Mesothelial cell of epicardium (in vitro differentiated cells): ENCODE measurements at regions not wholly inside any gene's neighbourhood (a gene's known extent, or its start where the extent isn't known, plus 50 kb on each side); places are given as distances from the start of the nearest gene placed in this dataset.

ENCODE experiments used
- DNase-seq, 2 experiments: peaks; one replicate each; pipeline ENCODE4 v3.0.0; 2021; ENCODE audit warnings: low spot score in 2 of 2; ENCODE audit not compliant: unreplicated experiment in 2 of 2
- H3K27ac Mint-ChIP-seq: 2 replicates; pipeline ENCODE4 v1.8.0; 2021; ENCODE audit warnings: mixed read lengths
- H3K27me3 Mint-ChIP-seq: 2 replicates; pipeline ENCODE4 v1.8.0; 2021; ENCODE audit warnings: low read depth, mixed read lengths
- H3K36me3 Mint-ChIP-seq: 2 replicates; pipeline ENCODE4 v1.8.0; 2021; ENCODE audit warnings: mixed read lengths
- H3K4me1 Mint-ChIP-seq: 2 replicates; pipeline ENCODE4 v1.8.0; 2021; ENCODE audit warnings: mixed read lengths
- H3K4me3 Mint-ChIP-seq: 2 replicates; pipeline ENCODE4 v1.8.0; 2021; ENCODE audit warnings: mild to moderate bottlenecking, moderate library complexity, mixed read lengths
- H3K9me3 Mint-ChIP-seq: 2 replicates; pipeline ENCODE4 v1.8.0; 2021; ENCODE audit warnings: mixed read lengths
- CTCF ChIP-seq: fragments of 200-600 bp; sonication (generic); IDR thresholded peaks from one replicate; pipeline ENCODE4 v1.5.0; 2021; ENCODE audit warnings: antibody characterized with exemption; ENCODE audit not compliant: unreplicated experiment

GRCh38 chr1:60828944-60829343 lies 253.4 kb upstream of the NFIA start:
- DNase-seq = no peak
- H3K27me3 Mint-ChIP-seq = no peaks in the 10 kb centered on the region
- H3K4me3 Mint-ChIP-seq = no peak overlapping the region
- no peak for TF ChIP-seq CTCF
- H3K9me3 Mint-ChIP-seq = peaks cover 12% of the 10 kb centered on the region
- H3K36me3 Mint-ChIP-seq = peaks cover 2% of the 10 kb centered on the region
- H3K4me1 Mint-ChIP-seq = peaks cover 18% of the 10 kb centered on the region
- H3K27ac Mint-ChIP-seq = no peak overlapping the region

DNA sequence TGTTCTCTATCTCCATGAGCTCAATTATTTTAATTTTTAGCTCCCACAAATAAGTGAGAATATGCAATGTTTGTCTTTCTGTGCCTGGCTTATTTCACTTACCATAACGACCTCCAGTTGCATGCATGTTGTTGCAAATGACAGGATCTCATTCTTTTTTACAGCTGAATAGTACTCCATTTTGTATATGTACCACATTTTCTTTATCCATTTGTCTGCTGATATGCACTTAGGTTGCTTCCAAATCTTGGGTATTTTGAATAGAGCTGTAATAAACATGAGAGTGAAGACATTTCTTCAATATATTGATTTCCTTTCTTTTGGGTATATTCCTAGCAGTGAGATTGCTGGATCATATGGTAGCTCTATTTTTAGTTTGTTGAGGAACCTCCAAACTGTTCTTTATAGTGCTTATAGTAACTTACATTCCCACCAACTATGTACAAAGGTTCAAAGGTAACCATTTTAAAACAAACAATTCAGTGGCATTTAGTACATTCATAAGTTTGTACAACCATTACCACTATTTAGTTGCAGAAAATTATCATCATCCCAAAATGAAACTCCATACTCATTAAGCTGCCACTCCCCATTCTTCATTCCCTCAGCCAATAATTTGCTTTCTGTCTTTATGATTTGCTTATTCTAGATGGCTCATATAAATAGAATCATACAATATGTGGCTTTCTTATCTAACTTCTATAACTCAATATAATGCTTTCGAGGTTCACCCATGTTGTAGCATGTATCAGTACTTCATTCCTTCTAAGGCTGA lies 255.9 kb upstream of the NFIA start:
- no peak for TF ChIP-seq CTCF
- no peak overlapping the region for H3K27ac Mint-ChIP-seq
- H3K9me3 Mint-ChIP-seq = peaks cover 15% of the 10 kb centered on the region
- H3K27me3 Mint-ChIP-seq = no peaks in the 10 kb centered on the region
- peaks cover 2% of the 10 kb centered on the region for H3K36me3 Mint-ChIP-seq
- H3K4me3 Mint-ChIP-seq = no peak overlapping the region
- no peak for DNase-seq
- H3K4me1 Mint-ChIP-seq = peaks cover 20% of the 10 kb centered on the region

DNA sequence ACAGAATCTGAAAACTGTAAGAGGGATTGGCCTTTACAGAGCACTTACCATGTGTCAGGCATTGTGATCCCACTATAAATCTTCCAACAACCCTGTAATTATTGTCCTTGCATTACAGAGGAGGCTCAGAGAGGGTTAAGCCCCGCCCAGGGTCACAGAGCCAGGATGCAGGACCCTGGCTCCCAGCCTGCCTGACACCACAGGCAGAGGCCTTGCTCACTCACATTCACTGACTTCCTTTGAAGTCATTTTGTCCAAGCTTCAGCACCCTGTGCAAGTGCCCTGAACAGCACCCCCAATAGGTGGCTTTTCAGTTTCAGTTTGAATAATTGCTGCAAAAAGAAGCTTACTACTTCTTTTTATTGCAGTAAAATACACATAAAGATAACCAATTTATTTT lies 256.8 kb upstream of the NFIA start:
- DNase-seq = no peak
- peaks cover 20% of the 10 kb centered on the region for H3K4me1 Mint-ChIP-seq
- H3K9me3 Mint-ChIP-seq = peaks cover 24% of the 10 kb centered on the region
- H3K4me3 Mint-ChIP-seq = no peak overlapping the region
- no peak overlapping the region for H3K27ac Mint-ChIP-seq
- H3K27me3 Mint-ChIP-seq = no peaks in the 10 kb centered on the region
- H3K36me3 Mint-ChIP-seq = peaks cover 5% of the 10 kb centered on the region
- TF ChIP-seq CTCF = peak; percentile 12

- H3K4me1 Mint-ChIP-seq = peaks cover 20% of the 10 kb centered on the region
These were observed 259.2 kb upstream of the NFIA start for GRCh38 chr1:60823151-60823550.

DNA sequence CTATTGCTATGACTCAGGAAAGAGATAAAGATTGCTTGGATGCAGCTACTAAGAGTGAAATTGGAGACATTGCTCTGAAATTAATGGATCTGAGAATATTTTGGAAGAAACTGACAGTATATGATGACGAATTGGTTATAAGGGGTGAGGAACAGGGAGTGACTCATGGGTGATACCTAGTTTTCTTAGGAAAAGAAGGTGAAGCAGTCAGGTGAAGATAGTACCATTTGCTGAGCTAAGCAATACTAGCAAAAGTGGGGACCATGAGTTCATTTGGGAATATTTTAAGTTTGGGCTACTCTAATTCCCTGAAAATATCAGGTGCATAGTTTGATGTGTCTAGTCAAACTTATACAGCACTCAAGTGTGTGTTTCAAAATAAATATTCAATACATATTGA lies 260.1 kb upstream of the NFIA start:
- Mint-ChIP-seq H3K4me3 (no peak overlapping the region), H3K4me1 (peaks cover 20% of the 10 kb centered on the region), H3K9me3 (peaks cover 27% of the 10 kb centered on the region), H3K27ac (no peak overlapping the region), H3K27me3 (no peaks in the 10 kb centered on the region), H3K36me3 (peaks cover 3% of the 10 kb centered on the region)
- TF ChIP-seq CTCF = no peak
- DNase-seq = no peak

More at GRCh38 chr1:60823151-60823550, 259.2 kb upstream of the NFIA start:
- Mint-ChIP-seq H3K27me3 (no peaks in the 10 kb centered on the region), H3K27ac (peak overlapping the region; percentile 48), H3K4me3 (no peak overlapping the region), H3K36me3 (peaks cover 5% of the 10 kb centered on the region), H3K9me3 (peaks cover 27% of the 10 kb centered on the region)
- no peak for DNase-seq
- no peak for TF ChIP-seq CTCF

DNA sequence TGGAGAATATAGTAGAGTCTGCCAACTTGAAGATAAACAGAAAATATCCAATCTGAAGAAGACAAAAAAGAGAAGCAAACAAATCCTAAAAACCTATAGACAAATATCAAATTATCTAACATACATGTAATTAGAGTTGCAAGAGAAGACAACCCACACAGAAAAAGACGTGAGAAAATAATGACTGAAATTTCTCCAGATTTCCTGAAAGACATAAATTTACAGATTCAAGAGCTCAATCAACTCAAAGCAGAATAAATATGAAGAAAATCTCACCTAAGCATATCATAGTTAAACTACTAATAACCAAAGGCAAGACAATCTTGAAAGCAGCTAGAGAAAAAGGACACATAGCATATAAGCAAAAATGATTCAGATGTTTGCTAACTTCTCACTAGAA lies 261.2 kb upstream of the NFIA start:
- peaks cover 3% of the 10 kb centered on the region for H3K36me3 Mint-ChIP-seq

More for the DNA sequence above, 261.2 kb upstream of the NFIA start:
- no peak overlapping the region for H3K4me3 Mint-ChIP-seq
- peaks cover 20% of the 10 kb centered on the region for H3K4me1 Mint-ChIP-seq
- no peak for TF ChIP-seq CTCF
- no peak for DNase-seq
- H3K27ac Mint-ChIP-seq = no peak overlapping the region
- no peaks in the 10 kb centered on the region for H3K27me3 Mint-ChIP-seq
- peaks cover 17% of the 10 kb centered on the region for H3K9me3 Mint-ChIP-seq
